SK-N-MC (cell line): ENCODE measurements at regions not wholly inside any gene's neighbourhood (a gene's known extent, or its start where the extent isn't known, plus 50 kb on each side); places are given as distances from the start of the nearest gene placed in this dataset.

Experiments
- EZH2 ChIP-seq: fragments of 200-600 bp; sonication (generic); IDR thresholded peaks from one replicate; pipeline ENCODE4 v1.6.1; 2017; ENCODE audit warnings: antibody characterized with exemption
- POLR2AphosphoS5 ChIP-seq: IDR thresholded peaks from 2 replicates; pipeline ENCODE4 v1.6.1; 2012; ENCODE audit warnings: mild to moderate bottlenecking, low read depth, low read length, borderline replicate concordance

DNA sequence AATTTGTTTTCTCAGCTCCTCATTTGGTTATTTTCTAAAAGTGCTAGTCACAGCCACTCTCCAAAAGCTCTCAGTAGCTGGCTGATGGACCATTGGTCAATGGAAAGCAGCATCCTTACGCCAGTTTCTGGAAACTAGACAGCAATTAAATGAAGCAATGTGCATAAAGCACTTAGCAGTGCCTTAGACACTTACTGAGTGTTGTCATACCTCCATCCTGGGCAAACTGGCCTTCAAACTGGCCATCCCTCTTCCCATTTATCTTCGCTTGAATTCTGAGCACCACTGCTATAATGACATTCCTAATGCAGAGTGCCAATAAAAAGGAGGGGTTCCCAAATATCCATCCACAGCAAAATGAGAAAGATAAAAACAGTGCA is 209.2 kb downstream of the ENC1 start:
- TF ChIP-seq POLR2AphosphoS5 (no peak), EZH2 (no peak)
